DND-41 (cell line): ENCODE measurements at regions not wholly inside any gene's neighbourhood (a gene's known extent, or its start where the extent isn't known, plus 50 kb on each side); places are given as distances from the start of the nearest gene placed in this dataset.

Source experiments
- EZH2 ChIP-seq: IDR thresholded peaks from 3 replicates; pipeline ENCODE4 v1.6.1; 2012; ENCODE audit warnings: borderline replicate concordance, low read depth, mild to moderate bottlenecking, moderate library complexity, low read length, inconsistent platforms; ENCODE audit not compliant: severe bottlenecking
- TF ChIP-seq, protein P1 (sequence below): IDR thresholded peaks from 2 replicates; pipeline ENCODE4 v1.5.1; 2012; ENCODE audit warnings: borderline replicate concordance, low read length, moderate library complexity, mild to moderate bottlenecking; ENCODE audit not compliant: poor library complexity, severe bottlenecking; ENCODE audit errors: extremely low read depth

DNA sequence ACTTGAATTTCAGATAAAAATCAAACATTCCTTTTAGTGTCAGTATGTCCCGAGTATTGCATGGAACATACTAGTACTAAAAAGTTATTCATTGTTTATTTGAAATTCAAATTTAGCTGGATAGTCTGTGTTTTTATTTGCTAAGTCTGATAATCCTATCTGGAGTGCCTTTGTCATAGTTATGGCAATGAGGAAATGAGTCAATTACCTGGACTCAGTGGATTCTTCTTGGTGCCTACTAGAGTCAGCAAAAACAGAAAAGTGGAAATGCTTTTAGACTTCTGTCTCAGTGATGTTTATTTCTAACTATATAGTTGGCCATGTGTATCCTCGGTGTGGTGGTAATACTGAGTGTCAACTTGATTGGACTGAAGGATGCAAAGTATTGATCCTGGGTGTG, 121.3 kb upstream of the EEF1E1 start:
- TF ChIP-seq, protein P1, sequence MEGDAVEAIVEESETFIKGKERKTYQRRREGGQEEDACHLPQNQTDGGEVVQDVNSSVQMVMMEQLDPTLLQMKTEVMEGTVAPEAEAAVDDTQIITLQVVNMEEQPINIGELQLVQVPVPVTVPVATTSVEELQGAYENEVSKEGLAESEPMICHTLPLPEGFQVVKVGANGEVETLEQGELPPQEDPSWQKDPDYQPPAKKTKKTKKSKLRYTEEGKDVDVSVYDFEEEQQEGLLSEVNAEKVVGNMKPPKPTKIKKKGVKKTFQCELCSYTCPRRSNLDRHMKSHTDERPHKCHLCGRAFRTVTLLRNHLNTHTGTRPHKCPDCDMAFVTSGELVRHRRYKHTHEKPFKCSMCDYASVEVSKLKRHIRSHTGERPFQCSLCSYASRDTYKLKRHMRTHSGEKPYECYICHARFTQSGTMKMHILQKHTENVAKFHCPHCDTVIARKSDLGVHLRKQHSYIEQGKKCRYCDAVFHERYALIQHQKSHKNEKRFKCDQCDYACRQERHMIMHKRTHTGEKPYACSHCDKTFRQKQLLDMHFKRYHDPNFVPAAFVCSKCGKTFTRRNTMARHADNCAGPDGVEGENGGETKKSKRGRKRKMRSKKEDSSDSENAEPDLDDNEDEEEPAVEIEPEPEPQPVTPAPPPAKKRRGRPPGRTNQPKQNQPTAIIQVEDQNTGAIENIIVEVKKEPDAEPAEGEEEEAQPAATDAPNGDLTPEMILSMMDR: no peak
- no peak for TF ChIP-seq EZH2
